Body of pancreas (tissue), 4 donors: ENCODE measurements at regions not wholly inside any gene's neighbourhood (a gene's known extent, or its start where the extent isn't known, plus 50 kb on each side); places are given as distances from the start of the nearest gene placed in this dataset.

Experiments used
- ATAC-seq: fragments of 150-250 bp; one replicate; pipeline ENCODE4 v1.9.1; 2016
- DNase-seq, 4 donors: peaks; one replicate each; pipeline ENCODE4 v3.0.0-alpha.2; 2019
- H3K27ac ChIP-seq, 4 donors: fragments of 200-600 bp; sonication (generic); 1 replicate in 3 of 4; 2 replicates in 1 of 4; pipeline versions ENCODE4 v1.5.1 to v1.6.1; 2016 to 2019; ENCODE audit warnings: mild to moderate bottlenecking in 1 of 4, mixed read lengths in 1 of 4, moderate library complexity in 1 of 4
- H3K27me3 ChIP-seq, 2 donors: fragments of 200-600 bp; sonication (generic); one replicate each; pipeline ENCODE4 v1.6.0; 2016; ENCODE audit warnings: mild to moderate bottlenecking in 1 of 2
- H3K36me3 ChIP-seq, 2 donors: fragments of 200-600 bp; sonication (generic); replicated peaks in 1 of 2; 2 replicates each; pipeline ENCODE4 v1.5.1; 2016; ENCODE audit warnings: low read depth in 2 of 2; ENCODE audit not compliant: insufficient read depth in 1 of 2
- H3K4me1 ChIP-seq: fragments of 200-600 bp; sonication (generic); one replicate; pipeline ENCODE4 v1.6.0; 2016
- H3K4me3 ChIP-seq, 2 donors: fragments of 200-600 bp; sonication (generic); 1 replicate in 1 of 2; 2 replicates in 1 of 2; pipeline ENCODE4 v1.5.1; 2016 to 2019
- H3K9me3 ChIP-seq, 3 donors: fragments of 200-600 bp; sonication (generic); 1 replicate in 2 of 3; 2 replicates in 1 of 3; pipeline ENCODE4 v1.5.1; 2016
- CTCF ChIP-seq, 7 experiments: fragments of 450-650 bp in 4 of 7; fragments of 200-600 bp in 3 of 7; sonication (generic) in 3 of 7; IDR thresholded peaks; one replicate each; pipeline ENCODE4 v1.5.1; 2016 to 2019; ENCODE audit warnings: antibody characterized with exemption in 7 of 7
- POLR2A ChIP-seq, 3 donors: fragments of 450-650 bp; IDR thresholded peaks; one replicate each; pipeline ENCODE4 v1.6.1; 2016; ENCODE audit warnings: antibody characterized with exemption in 3 of 3, mild to moderate bottlenecking in 2 of 3
- WGBS, 2 donors: methylation state at CpG; one replicate each; pipeline ENCODE4 v1.1.5; 2017; 5-methylcytosine and 5-hydroxymethylcytosine counted together
- intact Hi-C: fragments of 100-400 bp; cut with DNase I; formaldehyde crosslinking; loops from one replicate; pipeline ENCODE4 v1.15.1; 2023

GRCh38 chr10:124143721-124144120, 50.3 kb upstream of the CHST15 start:
- WGBS, 2 donors: 71 to 79% methylated on average over 6 of the region's 6 CpGs
- Histone ChIP-seq H3K4me3 (no peak overlapping the region), H3K27me3 (no peaks in the 10 kb centered on the region), H3K36me3 (no peaks in the 10 kb centered on the region), H3K9me3 (no peaks in the 10 kb centered on the region), H3K4me1 (peaks cover 10% of the 10 kb centered on the region), H3K27ac (no peak overlapping the region)
- TF ChIP-seq CTCF (IDR thresholded peaks at IDR 0.05) (no peak), POLR2A (IDR thresholded peaks at IDR 0.05) (no peak)
- ATAC-seq: no peak
- intact Hi-C loops: no loop called here
- DNase-seq: no peak
